GM21360 (cell line): ENCODE measurements at regions not wholly inside any gene's neighbourhood (a gene's known extent, or its start where the extent isn't known, plus 50 kb on each side); places are given as distances from the start of the nearest gene placed in this dataset.
"Not testable (repeated sequence)": the region's sequence is repeated elsewhere in the genome, so short reads cannot be mapped to it uniquely, and the experiment has no call there.

Experiments used
- ATAC-seq: cut with Tn5 transposase; IDR thresholded peaks from one replicate; pipeline ENCODE4 v1.9.1; 2021; ENCODE audit warnings: mild to moderate bottlenecking, moderate library complexity; ENCODE audit not compliant: unreplicated experiment

DNA sequence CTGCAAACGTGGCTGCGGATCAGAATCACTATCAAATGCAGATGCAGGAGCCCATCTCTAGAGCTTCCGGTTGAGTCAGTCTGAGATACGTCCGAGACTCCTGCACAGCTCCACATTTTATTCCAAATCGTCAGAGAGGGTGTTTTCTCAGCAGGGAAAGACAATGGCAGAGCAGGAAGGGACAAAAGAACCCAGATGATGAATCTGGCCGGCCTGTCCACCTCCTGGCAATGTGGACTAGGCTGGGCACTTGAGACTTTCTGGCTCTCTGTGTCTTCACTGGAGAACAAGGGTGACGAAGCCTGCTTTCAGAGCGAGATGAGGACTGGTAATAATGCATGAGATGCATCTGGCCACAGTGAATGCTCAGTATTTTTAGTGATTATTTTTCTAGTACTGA lies 255.9 kb upstream of the MYT1L start:
- no peak for ATAC-seq

- ATAC-seq, result no peak
Measured at GRCh38 chr2:2586068-2586776, 255.1 kb upstream of the MYT1L start.

DNA sequence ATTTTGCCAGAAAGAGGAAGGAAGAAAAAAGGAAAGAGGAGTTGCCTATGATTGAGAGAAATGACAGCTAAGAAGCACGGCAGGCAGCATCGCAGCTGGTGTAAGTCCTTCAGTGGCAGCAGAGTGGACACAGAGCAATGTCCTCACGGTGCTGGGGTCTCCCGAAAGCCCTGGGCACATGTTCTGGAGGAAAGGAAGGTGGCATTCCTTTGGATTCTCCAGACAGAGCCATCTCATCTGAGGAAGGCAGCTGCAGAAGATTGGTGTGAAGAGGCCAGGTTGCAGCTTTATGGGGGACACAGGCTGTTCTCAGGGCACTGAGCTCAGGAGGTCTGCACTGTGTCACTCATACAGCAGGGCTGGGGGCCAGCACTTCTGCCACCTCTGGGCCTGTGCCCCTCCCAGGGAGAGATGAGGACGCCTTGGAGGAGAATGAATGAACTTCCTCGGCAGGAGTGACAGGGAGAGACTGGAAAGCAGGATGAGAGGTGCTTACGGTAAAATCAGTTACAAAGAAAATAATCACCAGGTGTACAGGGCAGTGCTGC lies 252.0 kb upstream of the MYT1L start:
- no peak for ATAC-seq

DNA sequence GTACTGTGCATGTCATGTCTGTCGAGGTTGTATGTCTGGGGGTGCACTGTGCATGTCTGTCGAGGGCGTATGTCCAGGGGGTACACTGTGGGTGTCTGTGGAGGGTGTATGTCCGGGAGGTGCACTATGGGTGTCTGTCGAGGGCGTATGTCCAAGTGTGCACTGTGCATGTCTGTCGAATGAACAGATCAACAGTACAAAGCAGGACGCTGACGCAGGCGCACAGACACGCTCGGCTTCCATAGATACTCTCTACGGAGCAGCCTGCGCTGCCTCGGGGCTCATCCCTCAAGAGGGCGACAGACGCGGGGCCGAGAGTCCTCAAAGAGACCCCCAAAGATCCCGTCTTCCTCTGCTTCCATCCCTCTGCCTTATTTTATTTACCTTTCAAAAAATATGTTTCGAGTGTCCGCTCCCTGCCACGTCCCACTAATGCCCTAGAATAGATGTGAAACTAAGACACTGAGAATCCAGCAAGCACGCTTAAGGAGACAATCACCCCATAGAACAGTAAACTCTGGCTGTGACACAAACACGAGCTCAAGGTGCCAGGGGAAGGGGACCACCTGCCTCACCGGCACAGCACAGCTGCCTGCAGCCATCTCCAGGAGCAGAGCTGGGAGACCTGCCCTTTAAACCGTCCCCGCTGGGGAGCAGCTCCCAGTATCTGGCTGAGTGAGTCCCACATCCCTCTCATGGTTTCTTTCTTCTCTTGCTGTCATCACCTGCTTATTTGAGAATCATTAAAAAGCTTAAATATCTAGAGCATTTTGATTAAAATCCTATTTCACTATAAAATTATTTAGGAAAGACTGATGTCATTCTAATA lies 250.5 kb upstream of the MYT1L start:
- no peak for ATAC-seq

GRCh38 chr2:2580841-2581240 lies 249.8 kb upstream of the MYT1L start:
- ATAC-seq, result not testable (repeated sequence)

- no peak for ATAC-seq
Measured at GRCh38 chr2:2580341-2580740, 249.3 kb upstream of the MYT1L start.

DNA sequence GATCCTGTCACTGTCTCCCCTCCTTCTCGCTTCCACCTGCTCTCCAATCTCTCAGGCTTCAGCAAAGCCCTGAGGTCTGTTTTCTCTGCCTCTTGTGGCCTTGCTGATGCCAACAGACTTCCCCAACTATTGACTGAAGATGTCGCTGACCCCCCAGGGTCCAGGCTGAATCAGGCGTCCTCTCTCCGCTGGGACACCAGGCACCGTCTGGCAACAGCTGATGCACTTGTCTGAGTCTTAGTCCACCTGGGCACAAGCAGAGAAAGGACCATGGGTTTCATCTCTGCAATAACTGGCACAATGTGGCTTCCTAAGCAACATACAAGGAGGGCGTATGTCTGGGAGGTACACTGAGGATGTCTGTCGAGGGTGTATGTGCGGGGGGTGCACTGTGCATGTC lies 248.7 kb upstream of the MYT1L start:
- ATAC-seq, result no peak

GRCh38 chr2:2577407-2577831 lies 246.3 kb upstream of the MYT1L start:
- ATAC-seq, result no peak

DNA sequence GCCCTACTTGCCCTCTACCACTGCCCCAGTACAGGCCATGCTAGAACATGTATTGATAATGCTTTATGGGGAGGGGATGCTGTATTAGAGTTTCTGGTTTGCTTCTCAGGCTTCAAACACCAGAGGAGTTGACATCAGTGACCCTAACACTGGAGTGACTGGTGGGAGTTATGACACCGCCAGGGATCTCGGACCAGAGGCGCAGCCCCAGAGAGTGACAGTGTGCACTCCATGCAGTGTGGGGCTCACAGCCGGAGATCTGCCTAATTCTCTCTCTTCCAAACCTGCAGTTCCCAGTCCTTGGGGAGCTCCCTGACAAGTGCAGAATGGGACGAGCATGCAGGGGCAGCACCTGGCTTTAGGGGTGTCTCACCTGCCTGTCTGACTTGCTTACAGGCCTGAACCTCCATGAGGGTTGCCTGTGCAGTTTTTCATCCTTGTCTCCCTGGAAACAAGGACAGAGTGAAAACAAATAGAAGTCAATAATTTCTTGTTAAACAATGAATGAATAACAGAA lies 244.9 kb upstream of the MYT1L start:
- no peak for ATAC-seq

DNA sequence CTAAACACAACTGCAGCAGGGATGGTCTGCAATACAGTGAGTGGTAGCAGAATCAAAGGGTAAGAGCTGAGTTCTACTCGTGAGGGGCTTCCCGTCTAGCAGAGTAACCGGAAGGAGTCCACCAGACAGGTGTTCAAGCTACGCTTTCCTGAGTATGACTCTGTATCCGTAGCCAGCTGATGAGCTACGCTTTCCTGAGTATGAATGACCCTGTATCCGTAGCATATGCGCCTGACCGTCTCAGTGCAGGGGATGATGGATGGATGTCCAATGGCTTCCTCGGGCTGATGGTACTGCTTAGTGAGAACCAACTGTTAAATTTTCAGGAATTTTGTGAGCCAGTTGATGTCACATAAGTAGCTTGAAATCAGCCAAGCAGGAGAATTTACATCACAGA lies 244.1 kb upstream of the MYT1L start:
- ATAC-seq, result no peak

- ATAC-seq, result no peak
Measured at GRCh38 chr2:2574401-2575180, 243.5 kb upstream of the MYT1L start.

DNA sequence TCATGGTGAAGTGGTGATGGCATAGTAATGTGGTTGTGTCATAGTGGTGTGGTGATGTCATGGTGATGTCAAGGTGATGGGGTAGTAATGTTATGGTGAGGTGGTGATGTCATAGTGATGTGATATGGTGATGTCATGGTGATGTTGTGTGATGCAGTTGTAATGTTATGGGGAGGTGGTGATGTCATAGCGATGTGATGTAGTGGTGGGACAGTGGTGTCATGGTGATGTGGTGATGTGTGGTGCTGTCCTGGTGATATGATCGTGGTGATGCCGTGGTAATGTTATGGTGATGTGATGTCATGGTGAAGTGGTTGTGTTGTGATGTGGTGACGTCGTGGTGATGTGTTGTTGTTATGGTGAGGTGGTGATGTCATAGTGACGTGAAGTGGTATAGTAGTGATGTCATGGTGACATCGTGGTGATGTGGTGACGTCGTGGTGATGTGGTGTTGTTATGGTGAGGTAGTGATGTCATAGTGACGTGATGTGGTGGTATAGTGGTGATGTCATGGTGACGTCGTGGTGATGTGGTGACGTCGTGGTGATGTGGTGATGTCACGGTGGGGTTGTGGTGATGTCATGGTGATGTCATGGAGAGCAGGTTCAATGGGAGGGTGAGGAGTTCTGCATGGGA lies 242.7 kb upstream of the MYT1L start:
- ATAC-seq, result no peak

GRCh38 chr2:2573205-2573604 lies 242.1 kb upstream of the MYT1L start:
- ATAC-seq, result no peak

DNA sequence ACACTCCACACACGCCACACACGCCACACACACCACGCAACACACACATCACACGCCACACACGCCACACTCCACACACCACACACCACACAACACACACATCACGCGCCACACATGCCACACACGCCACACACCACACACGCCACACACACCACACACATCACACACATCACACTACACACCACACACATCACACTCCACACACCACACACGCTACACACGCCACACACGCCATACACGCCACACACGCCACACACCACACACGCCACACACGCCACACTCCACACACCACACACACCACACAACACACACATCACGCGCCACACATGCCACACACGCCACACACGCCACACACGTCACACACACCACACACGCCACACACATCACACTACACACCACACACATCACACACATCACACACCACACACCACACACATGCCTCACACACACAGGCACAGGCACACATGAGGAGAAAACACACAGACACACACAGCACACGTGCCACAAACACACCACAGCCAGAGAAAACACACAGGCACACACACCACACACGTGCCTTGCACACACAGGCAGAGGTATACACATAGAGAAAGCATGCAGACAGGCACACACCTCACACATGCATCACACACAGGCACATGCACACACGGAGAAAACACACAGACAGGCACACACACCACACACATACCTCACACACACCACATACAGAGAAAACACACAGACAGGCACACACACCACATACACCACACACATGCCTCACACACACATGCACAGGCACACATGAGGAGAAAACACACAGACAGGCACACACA lies 241.5 kb upstream of the MYT1L start:
- ATAC-seq, result no peak

DNA sequence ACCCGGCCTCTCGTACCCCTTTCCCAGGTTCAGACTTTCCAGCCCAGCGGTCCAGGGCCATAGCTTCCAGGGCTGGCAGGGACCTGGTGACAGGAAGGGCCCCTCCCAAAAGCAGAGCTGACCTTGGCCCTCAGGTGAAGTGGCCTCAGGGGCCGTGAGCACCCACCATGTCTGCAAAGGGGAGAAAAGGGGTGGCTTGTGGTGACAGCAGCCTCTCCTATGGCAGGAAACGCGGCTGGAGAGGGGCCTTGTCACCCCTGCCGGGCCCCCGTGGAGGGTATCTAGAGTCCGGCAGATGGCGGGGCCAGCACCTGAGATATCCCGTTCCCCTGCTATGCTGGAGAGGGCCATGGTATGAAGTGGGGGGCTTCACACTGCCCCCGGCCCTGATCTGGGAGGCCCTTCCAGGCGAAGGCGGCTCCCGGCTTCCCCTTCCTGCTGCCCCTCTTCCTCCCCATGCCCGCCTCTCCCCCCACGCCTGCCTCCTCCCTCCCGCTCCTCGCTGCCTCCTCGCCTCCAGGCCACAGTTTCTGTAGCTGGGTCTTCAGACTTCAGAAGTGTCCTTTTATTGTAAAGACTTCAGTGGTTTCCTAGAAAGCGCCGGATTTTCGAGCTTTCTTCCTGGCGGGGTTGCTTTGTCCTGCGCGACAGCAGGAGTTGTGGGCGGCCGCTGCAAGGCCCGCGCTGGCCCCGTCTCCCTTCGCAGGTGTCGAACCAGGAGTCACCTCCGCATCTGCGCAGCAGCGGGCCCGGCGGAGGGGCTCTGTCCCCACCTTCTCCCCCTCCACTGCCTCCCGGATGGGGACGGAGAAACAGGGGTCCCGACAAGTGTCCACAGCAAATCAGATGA lies 240.5 kb upstream of the MYT1L start:
- no peak for ATAC-seq

- no peak for ATAC-seq
Measured at GRCh38 chr2:2570871-2571270, 239.8 kb upstream of the MYT1L start.

GRCh38 chr2:2570360-2570759 lies 239.3 kb upstream of the MYT1L start:
- ATAC-seq, result no peak

- ATAC-seq, result no peak
Measured at GRCh38 chr2:2569836-2570235, 238.8 kb upstream of the MYT1L start.

DNA sequence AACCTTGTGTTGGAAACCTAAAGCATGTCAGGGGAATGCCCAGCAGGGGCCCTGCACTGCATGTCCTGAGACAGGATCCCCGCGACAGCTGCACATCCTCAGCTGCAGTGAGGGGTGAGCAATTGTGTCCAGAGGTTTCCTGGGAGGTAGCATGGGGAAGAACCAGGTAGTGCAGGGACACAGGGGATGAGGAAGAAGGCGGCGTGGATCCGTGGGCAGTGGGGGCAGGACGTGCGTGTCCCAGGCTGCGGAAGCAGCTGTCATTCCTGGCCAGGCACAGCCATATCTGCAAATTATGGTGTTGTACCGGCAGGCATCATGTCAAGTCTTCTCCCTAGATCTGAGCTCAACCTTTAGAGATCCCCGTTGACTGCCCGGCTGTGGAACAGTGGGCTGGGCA lies 238.2 kb upstream of the MYT1L start:
- ATAC-seq, result no peak
